ENCODE measurements at regions not wholly inside any gene's neighbourhood (a gene's known extent, or its start where the extent isn't known, plus 50 kb on each side); places are given as distances from the start of the nearest gene placed in this dataset.

- DNase-seq: no peak
Observed at GRCh38 chr14:36408388-36408787, 88.0 kb upstream of the MBIP start.

GRCh38 chr14:36405589-36406274 lies 85.3 kb upstream of the MBIP start:
- DNase-seq: no peak

- no peak for DNase-seq
Observed at GRCh38 chr14:36402867-36403266, 82.4 kb upstream of the MBIP start.

- no peak for DNase-seq
Observed at GRCh38 chr14:36398463-36399291, 78.2 kb upstream of the MBIP start.

- DNase-seq: no peak
Observed at GRCh38 chr14:36397357-36397756, 76.9 kb upstream of the MBIP start.

GRCh38 chr14:36396798-36397197 lies 76.4 kb upstream of the MBIP start:
- no peak for DNase-seq

- DNase-seq: no peak
Observed at GRCh38 chr14:36394593-36394992, 74.2 kb upstream of the MBIP start.

GRCh38 chr14:36390718-36391117 lies 70.3 kb upstream of the MBIP start:
- DNase-seq: no peak

GRCh38 chr14:36383767-36384431 lies 63.5 kb upstream of the MBIP start:
- peak; percentile 37 to 63 for DNase-seq

- DNase-seq: no peak
Observed at GRCh38 chr14:36373982-36374673, 53.7 kb upstream of the MBIP start.
